ENCODE measurements at regions not wholly inside any gene's neighbourhood (a gene's known extent, or its start where the extent isn't known, plus 50 kb on each side); places are given as distances from the start of the nearest gene placed in this dataset.
A peak's percentile ranks its signal among the peaks of the same experiment; 100 is the strongest.

GRCh38 chr2:10520154-10520553 is 72.0 kb upstream of the ODC1 start:
- Histone ChIP-seq H3K4me1 (ENCODE audit: control insufficient read depth, insufficient read depth, low read length) (peaks cover 3% of the 10 kb centered on the region), H3K27ac (ENCODE audit: low read length) (no peak overlapping the region), H3K9me3 (ENCODE audit: control insufficient read depth, low read depth, low read length) (peaks cover 6% of the 10 kb centered on the region), H3K27me3 (ENCODE audit: control insufficient read depth, insufficient read depth, low read length) (no peaks in the 10 kb centered on the region), H3K36me3 (ENCODE audit: control insufficient read depth, insufficient read depth, low read length) (no peaks in the 10 kb centered on the region), H3K4me3 (ENCODE audit: low read length) (no peak overlapping the region)
- WGBS (ENCODE audit: insufficient coverage, low lambda C conversion rate): no CpG with 5 or more reads among the region's 9 CpGs
- no peak for DNase-seq

- H3K4me3 ChIP-seq (ENCODE audit: low read length): no peak overlapping the region
- WGBS (ENCODE audit: insufficient coverage, low lambda C conversion rate): 100% methylated on average over 1 of the region's 9 CpGs
- H3K36me3 ChIP-seq (ENCODE audit: control insufficient read depth, insufficient read depth, low read length): no peaks in the 10 kb centered on the region
- DNase-seq: no peak
- H3K4me1 ChIP-seq (ENCODE audit: control insufficient read depth, insufficient read depth, low read length): peaks cover 3% of the 10 kb centered on the region
- peaks cover 6% of the 10 kb centered on the region for H3K9me3 ChIP-seq (ENCODE audit: control insufficient read depth, low read depth, low read length)
- H3K27me3 ChIP-seq (ENCODE audit: control insufficient read depth, insufficient read depth, low read length): no peaks in the 10 kb centered on the region
- H3K27ac ChIP-seq (ENCODE audit: low read length): no peak overlapping the region
These were observed 71.2 kb upstream of the ODC1 start for GRCh38 chr2:10519394-10519740.

GRCh38 chr2:10518470-10519393 is 70.6 kb upstream of the ODC1 start:
- WGBS (ENCODE audit: insufficient coverage, low lambda C conversion rate): no CpG with 5 or more reads among the region's 20 CpGs
- Histone ChIP-seq H3K27ac (ENCODE audit: low read length) (no peak overlapping the region), H3K4me1 (ENCODE audit: control insufficient read depth, insufficient read depth, low read length) (peaks cover 3% of the 10 kb centered on the region), H3K4me3 (ENCODE audit: low read length) (no peak overlapping the region), H3K27me3 (ENCODE audit: control insufficient read depth, insufficient read depth, low read length) (no peaks in the 10 kb centered on the region), H3K9me3 (ENCODE audit: control insufficient read depth, low read depth, low read length) (peaks cover 6% of the 10 kb centered on the region), H3K36me3 (ENCODE audit: control insufficient read depth, insufficient read depth, low read length) (no peaks in the 10 kb centered on the region)
- DNase-seq: no peak

- H3K9me3 ChIP-seq (ENCODE audit: control insufficient read depth, low read depth, low read length): peaks cover 6% of the 10 kb centered on the region
- H3K4me3 ChIP-seq (ENCODE audit: low read length): no peak overlapping the region
- H3K27me3 ChIP-seq (ENCODE audit: control insufficient read depth, insufficient read depth, low read length): no peaks in the 10 kb centered on the region
- no CpG with 5 or more reads among the region's 9 CpGs for WGBS (ENCODE audit: insufficient coverage, low lambda C conversion rate)
- peaks cover 3% of the 10 kb centered on the region for H3K4me1 ChIP-seq (ENCODE audit: control insufficient read depth, insufficient read depth, low read length)
- H3K27ac ChIP-seq (ENCODE audit: low read length): no peak overlapping the region
- no peaks in the 10 kb centered on the region for H3K36me3 ChIP-seq (ENCODE audit: control insufficient read depth, insufficient read depth, low read length)
- DNase-seq: peak; percentile 33 to 47
These were observed 69.4 kb upstream of the ODC1 start for GRCh38 chr2:10517351-10518043.

GRCh38 chr2:10515887-10516286 is 67.8 kb upstream of the ODC1 start:
- Histone ChIP-seq H3K27me3 (ENCODE audit: control insufficient read depth, insufficient read depth, low read length) (no peaks in the 10 kb centered on the region), H3K4me1 (ENCODE audit: control insufficient read depth, insufficient read depth, low read length) (peaks cover 3% of the 10 kb centered on the region), H3K27ac (ENCODE audit: low read length) (no peak overlapping the region), H3K4me3 (ENCODE audit: low read length) (no peak overlapping the region), H3K36me3 (ENCODE audit: control insufficient read depth, insufficient read depth, low read length) (no peaks in the 10 kb centered on the region), H3K9me3 (ENCODE audit: control insufficient read depth, low read depth, low read length) (peaks cover 6% of the 10 kb centered on the region)
- 94% methylated on average over 1 of the region's 1 CpG for WGBS (ENCODE audit: insufficient coverage, low lambda C conversion rate)
- DNase-seq: no peak

GRCh38 chr2:10514743-10515142 is 66.6 kb upstream of the ODC1 start:
- whole genome bisulfite sequencing (ENCODE audit: insufficient coverage, low lambda C conversion rate): 100% methylated on average over 2 of the region's 10 CpGs
- H3K36me3 ChIP-seq (ENCODE audit: control insufficient read depth, insufficient read depth, low read length): no peaks in the 10 kb centered on the region
- H3K27ac ChIP-seq (ENCODE audit: low read length): no peak overlapping the region
- no peaks in the 10 kb centered on the region for H3K27me3 ChIP-seq (ENCODE audit: control insufficient read depth, insufficient read depth, low read length)
- DNase-seq: no peak
- H3K4me1 ChIP-seq (ENCODE audit: control insufficient read depth, insufficient read depth, low read length): peaks cover 3% of the 10 kb centered on the region
- no peak overlapping the region for H3K4me3 ChIP-seq (ENCODE audit: low read length)
- peaks cover 6% of the 10 kb centered on the region for H3K9me3 ChIP-seq (ENCODE audit: control insufficient read depth, low read depth, low read length)

GRCh38 chr2:10514273-10514672 is 66.1 kb upstream of the ODC1 start:
- H3K36me3 ChIP-seq (ENCODE audit: control insufficient read depth, insufficient read depth, low read length): no peaks in the 10 kb centered on the region
- H3K4me3 ChIP-seq (ENCODE audit: low read length): no peak overlapping the region
- peaks cover 6% of the 10 kb centered on the region for H3K9me3 ChIP-seq (ENCODE audit: control insufficient read depth, low read depth, low read length)
- DNase-seq: no peak
- H3K27me3 ChIP-seq (ENCODE audit: control insufficient read depth, insufficient read depth, low read length): no peaks in the 10 kb centered on the region
- peaks cover 3% of the 10 kb centered on the region for H3K4me1 ChIP-seq (ENCODE audit: control insufficient read depth, insufficient read depth, low read length)
- no peak overlapping the region for H3K27ac ChIP-seq (ENCODE audit: low read length)
- WGBS (ENCODE audit: insufficient coverage, low lambda C conversion rate): no CpG with 5 or more reads among the region's 4 CpGs

DNA sequence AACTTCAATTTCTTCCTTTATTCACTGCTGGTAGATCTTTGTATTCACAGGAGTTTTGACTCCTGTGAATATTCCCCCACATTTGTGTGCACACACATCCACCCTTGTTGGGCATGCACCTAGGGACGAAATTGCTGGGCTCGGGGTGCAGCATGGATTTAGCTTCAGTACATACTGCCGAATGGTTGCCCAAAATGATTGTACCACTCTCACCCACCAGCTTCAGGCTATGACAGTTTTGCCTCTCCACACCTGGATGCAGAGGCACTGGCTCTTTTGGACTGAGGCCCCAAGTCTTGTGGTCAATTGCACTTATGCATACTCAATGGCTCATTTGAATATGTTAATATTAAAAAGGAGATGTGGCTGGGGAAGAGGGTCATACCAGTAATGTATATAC is 65.1 kb upstream of the ODC1 start:
- no CpG with 5 or more reads among the region's 3 CpGs for WGBS (ENCODE audit: insufficient coverage, low lambda C conversion rate)

GRCh38 chr2:10508038-10508437 is 59.9 kb upstream of the ODC1 start:
- Histone ChIP-seq H3K4me3 (ENCODE audit: low read length) (no peak overlapping the region), H3K27me3 (ENCODE audit: control insufficient read depth, insufficient read depth, low read length) (no peaks in the 10 kb centered on the region), H3K36me3 (ENCODE audit: control insufficient read depth, insufficient read depth, low read length) (no peaks in the 10 kb centered on the region), H3K27ac (ENCODE audit: low read length) (no peak overlapping the region), H3K4me1 (ENCODE audit: control insufficient read depth, insufficient read depth, low read length) (no peaks in the 10 kb centered on the region), H3K9me3 (ENCODE audit: control insufficient read depth, low read depth, low read length) (no peaks in the 10 kb centered on the region)
- no peak for DNase-seq

More for the DNA sequence above, 65.1 kb upstream of the ODC1 start:
- Histone ChIP-seq H3K4me1 (ENCODE audit: control insufficient read depth, insufficient read depth, low read length) (peaks cover 3% of the 10 kb centered on the region), H3K27ac (ENCODE audit: low read length) (no peak overlapping the region), H3K9me3 (ENCODE audit: control insufficient read depth, low read depth, low read length) (peaks cover 6% of the 10 kb centered on the region), H3K36me3 (ENCODE audit: control insufficient read depth, insufficient read depth, low read length) (no peaks in the 10 kb centered on the region), H3K4me3 (ENCODE audit: low read length) (no peak overlapping the region), H3K27me3 (ENCODE audit: control insufficient read depth, insufficient read depth, low read length) (no peaks in the 10 kb centered on the region)
- no peak for DNase-seq

- Histone ChIP-seq H3K27me3 (ENCODE audit: control insufficient read depth, insufficient read depth, low read length) (no peaks in the 10 kb centered on the region), H3K4me1 (ENCODE audit: control insufficient read depth, insufficient read depth, low read length) (no peaks in the 10 kb centered on the region), H3K9me3 (ENCODE audit: control insufficient read depth, low read depth, low read length) (no peaks in the 10 kb centered on the region), H3K4me3 (ENCODE audit: low read length) (no peak overlapping the region), H3K36me3 (ENCODE audit: control insufficient read depth, insufficient read depth, low read length) (no peaks in the 10 kb centered on the region), H3K27ac (ENCODE audit: low read length) (no peak overlapping the region)
- WGBS (ENCODE audit: insufficient coverage, low lambda C conversion rate): no CpG with 5 or more reads among the region's 8 CpGs
- no peak for DNase-seq
These were observed 59.0 kb upstream of the ODC1 start for GRCh38 chr2:10507106-10507505.

Measured in large intestine (tissue), 3 donors.